PC-3 (cell line): ENCODE measurements at regions not wholly inside any gene's neighbourhood (a gene's known extent, or its start where the extent isn't known, plus 50 kb on each side); places are given as distances from the start of the nearest gene placed in this dataset.

Source experiments
- ATAC-seq: fragments of 200-7000 bp; cut with Tn5 transposase; 2 replicates; pipeline ENCODE4 v1.9.1; 2020; ENCODE audit warnings: mild to moderate bottlenecking, moderate library complexity
- BruUV-seq: library from RNA; stranded (reverse); fragments of 400-500 nt; replicated peaks from 2 replicates; lab custom pipeline; 2021; lab: Mats Ljungman, UMichigan
- CTCF ChIA-PET: fragments of 300-600 bp; sonication (Branson Sonifier 250); formaldehyde crosslinking; loops from one replicate; lab custom pipeline; 2022; ENCODE audit warnings: antibody characterized with exemption; lab: Charles Lee
- POLR2A ChIA-PET: fragments of 300-600 bp; sonication (Branson Sonifier 250); formaldehyde crosslinking; loops from one replicate; lab custom pipeline; 2022; ENCODE audit warnings: antibody characterized with exemption; ENCODE audit not compliant: unreplicated experiment; lab: Charles Lee
- DNase-seq: peaks from one replicate; pipeline ENCODE4 v3.0.0-alpha.2; 2015
- H2AFZ ChIP-seq: fragments of 300-600 bp; sonication (generic); 2 replicates; pipeline ENCODE4 v1.6.0; 2016; ENCODE audit warnings: antibody characterized with exemption, low read length
- H3F3A ChIP-seq: fragments of 300-600 bp; sonication (generic); one replicate; pipeline ENCODE4 v1.6.0; 2017; ENCODE audit warnings: antibody characterized with exemption, low read length, control low read depth, mild to moderate bottlenecking; ENCODE audit not compliant: unreplicated experiment
- H3K27ac ChIP-seq: fragments of 300-600 bp; sonication (generic); 2 replicates; pipeline ENCODE4 v1.5.1; 2016; ENCODE audit warnings: mild to moderate bottlenecking, low read length
- H3K27me3 ChIP-seq: fragments of 300-600 bp; sonication (generic); 2 replicates; pipeline ENCODE4 v1.6.1; 2016; ENCODE audit warnings: low read length, mixed read lengths
- H3K36me3 ChIP-seq: fragments of 300-600 bp; sonication (generic); 2 replicates; pipeline ENCODE4 v1.6.1; 2016; ENCODE audit warnings: low read depth, mixed run types, low read length, mixed read lengths
- H3K4me1 ChIP-seq: fragments of 300-600 bp; sonication (generic); 2 replicates; pipeline ENCODE4 v1.5.1; 2016; ENCODE audit warnings: low read length; ENCODE audit not compliant: insufficient read depth
- H3K4me2 ChIP-seq: fragments of 300-600 bp; sonication (generic); 2 replicates; pipeline ENCODE4 v1.6.0; 2016; ENCODE audit warnings: low read length
- H3K4me3 ChIP-seq: fragments of 300-600 bp; sonication (generic); 2 replicates; pipeline ENCODE4 v1.5.1; 2016; ENCODE audit warnings: mild to moderate bottlenecking, low read length, mixed read lengths
- H3K79me2 ChIP-seq: fragments of 300-600 bp; sonication (generic); 2 replicates; pipeline ENCODE4 v1.6.1; 2017; ENCODE audit warnings: low read length, mixed read lengths
- H3K9ac ChIP-seq: fragments of 300-600 bp; sonication (generic); 2 replicates; pipeline ENCODE4 v1.6.0; 2016; ENCODE audit warnings: mild to moderate bottlenecking, low read length
- H3K9me2 ChIP-seq: fragments of 300-600 bp; sonication (generic); replicated peaks from 2 replicates; pipeline ENCODE4 v1.6.1; 2016; ENCODE audit warnings: mixed run types, low read length, mixed read lengths
- H3K9me3 ChIP-seq: fragments of 300-600 bp; sonication (generic); 2 replicates; pipeline ENCODE4 v1.6.1; 2016; ENCODE audit warnings: low read length, mixed read lengths
- H4K20me1 ChIP-seq: fragments of 300-600 bp; sonication (generic); 2 replicates; pipeline ENCODE4 v1.6.1; 2016; ENCODE audit warnings: low read length, mixed read lengths
- EZH2 ChIP-seq: fragments of 300-600 bp; sonication (generic); IDR thresholded peaks from one replicate; pipeline ENCODE4 v1.6.1; 2017; ENCODE audit warnings: antibody characterized with exemption, mild to moderate bottlenecking, low read length; ENCODE audit not compliant: unreplicated experiment
- EZH2phosphoT487 ChIP-seq: fragments of 300-600 bp; sonication (generic); IDR thresholded peaks from 2 replicates; pipeline ENCODE4 v1.6.1; 2018; ENCODE audit warnings: mild to moderate bottlenecking, antibody characterized with exemption, low read length, borderline replicate concordance
- intact Hi-C: fragments of 100-400 bp; cut with micrococcal nuclease; formaldehyde crosslinking; loops from 2 replicates; pipeline ENCODE4 v1.9.0; 2023
- TF ChIP-seq, protein P1 (sequence below): fragments of 300-600 bp; sonication (generic); conservative IDR thresholded peaks from 2 replicates; pipeline ENCODE4 v1.5.1; 2017; ENCODE audit warnings: antibody characterized with exemption, low read depth, mild to moderate bottlenecking, low read length

- DNase-seq (no peak), ATAC-seq (no peak)
- Histone ChIP-seq H3K4me1 (peaks cover 11% of the 10 kb centered on the region; the same call in 1 of the 2 replicates), H3K4me3 (no peak overlapping the region), H3K9me3 (no peaks in the 10 kb centered on the region), H4K20me1 (no peaks in the 10 kb centered on the region), H3K36me3 (no peaks in the 10 kb centered on the region), H3K9me2 (no peaks in the 10 kb centered on the region; the same call in 1 of the 2 replicates), H2AFZ (no peak overlapping the region), H3K27me3 (no peaks in the 10 kb centered on the region), H3K27ac (no peak overlapping the region), H3K9ac (no peak overlapping the region), H3K79me2 (no peaks in the 10 kb centered on the region), H3K4me2 (no peak overlapping the region), H3F3A (no peaks in the 10 kb centered on the region)
- no peak for TF ChIP-seq EZH2
- TF ChIP-seq, protein P1, sequence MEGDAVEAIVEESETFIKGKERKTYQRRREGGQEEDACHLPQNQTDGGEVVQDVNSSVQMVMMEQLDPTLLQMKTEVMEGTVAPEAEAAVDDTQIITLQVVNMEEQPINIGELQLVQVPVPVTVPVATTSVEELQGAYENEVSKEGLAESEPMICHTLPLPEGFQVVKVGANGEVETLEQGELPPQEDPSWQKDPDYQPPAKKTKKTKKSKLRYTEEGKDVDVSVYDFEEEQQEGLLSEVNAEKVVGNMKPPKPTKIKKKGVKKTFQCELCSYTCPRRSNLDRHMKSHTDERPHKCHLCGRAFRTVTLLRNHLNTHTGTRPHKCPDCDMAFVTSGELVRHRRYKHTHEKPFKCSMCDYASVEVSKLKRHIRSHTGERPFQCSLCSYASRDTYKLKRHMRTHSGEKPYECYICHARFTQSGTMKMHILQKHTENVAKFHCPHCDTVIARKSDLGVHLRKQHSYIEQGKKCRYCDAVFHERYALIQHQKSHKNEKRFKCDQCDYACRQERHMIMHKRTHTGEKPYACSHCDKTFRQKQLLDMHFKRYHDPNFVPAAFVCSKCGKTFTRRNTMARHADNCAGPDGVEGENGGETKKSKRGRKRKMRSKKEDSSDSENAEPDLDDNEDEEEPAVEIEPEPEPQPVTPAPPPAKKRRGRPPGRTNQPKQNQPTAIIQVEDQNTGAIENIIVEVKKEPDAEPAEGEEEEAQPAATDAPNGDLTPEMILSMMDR: no peak
- no peak for TF ChIP-seq EZH2phosphoT487
- POLR2A ChIA-PET: no interaction called here
- CTCF ChIA-PET: interaction anchor here (0.7 kb wide), 1 partner anchor 43 kb away, joined by 12 read pairs; no protein-coding TSS in a partner anchor
- intact Hi-C loops: loop anchor here (10.0 kb wide), 1 partner anchor 57 kb away; no protein-coding TSS in a partner anchor
- BruUV-seq: no TSS peak
Observed at GRCh38 chr17:69711541-69711940, 297.0 kb downstream of the MAP2K6 start.

- no TSS peak for BruUV-seq
- intact Hi-C loops: loop anchor here (10.0 kb wide), 1 partner anchor 58 kb away; no protein-coding TSS in a partner anchor
- H3K9ac ChIP-seq: no peak overlapping the region
- H3K4me1 ChIP-seq: peaks cover 11% of the 10 kb centered on the region; the same call in 1 of the 2 replicates
- no peaks in the 10 kb centered on the region for H3K36me3 ChIP-seq
- no peaks in the 10 kb centered on the region for H3K27me3 ChIP-seq
- H3K27ac ChIP-seq: no peak overlapping the region
- H3K4me3 ChIP-seq: no peak overlapping the region
- CTCF ChIA-PET: no interaction called here
- H2AFZ ChIP-seq: no peak overlapping the region
- H3K9me3 ChIP-seq: no peaks in the 10 kb centered on the region
- TF ChIP-seq, protein P1: no peak
- no peak for TF ChIP-seq EZH2phosphoT487
- TF ChIP-seq EZH2: no peak
- no peaks in the 10 kb centered on the region for H4K20me1 ChIP-seq
- DNase-seq (no peak), ATAC-seq (no peak)
- POLR2A ChIA-PET: no interaction called here
- H3K79me2 ChIP-seq: no peaks in the 10 kb centered on the region
- no peaks in the 10 kb centered on the region; the same call in 1 of the 2 replicates for H3K9me2 ChIP-seq
- no peaks in the 10 kb centered on the region for H3F3A ChIP-seq
- H3K4me2 ChIP-seq: no peak overlapping the region
Observed at GRCh38 chr17:69712801-69713311, 298.4 kb downstream of the MAP2K6 start.

DNA sequence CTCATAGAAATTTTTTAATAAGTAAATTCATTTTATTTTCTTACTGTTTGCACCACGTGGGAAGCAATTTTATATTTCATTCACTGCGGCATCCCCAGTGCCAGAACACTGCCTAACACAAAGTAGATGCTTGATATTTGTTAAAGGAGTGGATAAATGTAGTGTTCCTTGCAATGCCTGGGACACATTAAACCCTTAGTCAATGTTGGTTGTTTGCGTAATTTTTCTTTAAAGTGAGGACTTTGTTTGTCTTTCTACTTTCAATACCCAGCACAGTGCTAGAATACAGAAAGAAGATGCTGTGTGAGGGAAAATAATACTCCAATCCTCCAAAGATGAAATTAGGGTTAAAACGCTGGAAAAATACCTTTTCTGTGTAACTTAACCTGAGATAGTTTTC lies 299.3 kb downstream of the MAP2K6 start:
- Histone ChIP-seq H3K36me3 (no peaks in the 10 kb centered on the region), H2AFZ (no peak overlapping the region), H3K79me2 (no peaks in the 10 kb centered on the region), H3K4me3 (no peak overlapping the region), H4K20me1 (no peaks in the 10 kb centered on the region), H3K4me2 (no peak overlapping the region), H3K4me1 (peaks cover 11% of the 10 kb centered on the region; the same call in 1 of the 2 replicates), H3K9me2 (no peaks in the 10 kb centered on the region; the same call in 1 of the 2 replicates), H3K27ac (no peak overlapping the region), H3F3A (no peaks in the 10 kb centered on the region), H3K27me3 (no peaks in the 10 kb centered on the region), H3K9me3 (no peaks in the 10 kb centered on the region), H3K9ac (no peak overlapping the region)
- BruUV-seq: no TSS peak
- intact Hi-C loops: loop anchor here (10.0 kb wide), 1 partner anchor 59 kb away; no protein-coding TSS in a partner anchor
- no peak for TF ChIP-seq EZH2
- TF ChIP-seq EZH2phosphoT487: no peak
- TF ChIP-seq, protein P1: no peak
- no peak for DNase-seq
- ChIA-PET CTCF (no interaction called here), POLR2A (no interaction called here)
- no peak for ATAC-seq
